ENCODE measurements at regions not wholly inside any gene's neighbourhood (a gene's known extent, or its start where the extent isn't known, plus 50 kb on each side); places are given as distances from the start of the nearest gene placed in this dataset.

GRCh38 chr13:27847669-27848068 is 55.4 kb downstream of the GSX1 start:
- DNase-seq (ENCODE audit: low spot score): no peak
- TF ChIP-seq, protein P1, sequence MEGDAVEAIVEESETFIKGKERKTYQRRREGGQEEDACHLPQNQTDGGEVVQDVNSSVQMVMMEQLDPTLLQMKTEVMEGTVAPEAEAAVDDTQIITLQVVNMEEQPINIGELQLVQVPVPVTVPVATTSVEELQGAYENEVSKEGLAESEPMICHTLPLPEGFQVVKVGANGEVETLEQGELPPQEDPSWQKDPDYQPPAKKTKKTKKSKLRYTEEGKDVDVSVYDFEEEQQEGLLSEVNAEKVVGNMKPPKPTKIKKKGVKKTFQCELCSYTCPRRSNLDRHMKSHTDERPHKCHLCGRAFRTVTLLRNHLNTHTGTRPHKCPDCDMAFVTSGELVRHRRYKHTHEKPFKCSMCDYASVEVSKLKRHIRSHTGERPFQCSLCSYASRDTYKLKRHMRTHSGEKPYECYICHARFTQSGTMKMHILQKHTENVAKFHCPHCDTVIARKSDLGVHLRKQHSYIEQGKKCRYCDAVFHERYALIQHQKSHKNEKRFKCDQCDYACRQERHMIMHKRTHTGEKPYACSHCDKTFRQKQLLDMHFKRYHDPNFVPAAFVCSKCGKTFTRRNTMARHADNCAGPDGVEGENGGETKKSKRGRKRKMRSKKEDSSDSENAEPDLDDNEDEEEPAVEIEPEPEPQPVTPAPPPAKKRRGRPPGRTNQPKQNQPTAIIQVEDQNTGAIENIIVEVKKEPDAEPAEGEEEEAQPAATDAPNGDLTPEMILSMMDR (IDR thresholded peaks at IDR 0.05; ENCODE audit: extremely low read depth, missing control alignments): no peak

DNA sequence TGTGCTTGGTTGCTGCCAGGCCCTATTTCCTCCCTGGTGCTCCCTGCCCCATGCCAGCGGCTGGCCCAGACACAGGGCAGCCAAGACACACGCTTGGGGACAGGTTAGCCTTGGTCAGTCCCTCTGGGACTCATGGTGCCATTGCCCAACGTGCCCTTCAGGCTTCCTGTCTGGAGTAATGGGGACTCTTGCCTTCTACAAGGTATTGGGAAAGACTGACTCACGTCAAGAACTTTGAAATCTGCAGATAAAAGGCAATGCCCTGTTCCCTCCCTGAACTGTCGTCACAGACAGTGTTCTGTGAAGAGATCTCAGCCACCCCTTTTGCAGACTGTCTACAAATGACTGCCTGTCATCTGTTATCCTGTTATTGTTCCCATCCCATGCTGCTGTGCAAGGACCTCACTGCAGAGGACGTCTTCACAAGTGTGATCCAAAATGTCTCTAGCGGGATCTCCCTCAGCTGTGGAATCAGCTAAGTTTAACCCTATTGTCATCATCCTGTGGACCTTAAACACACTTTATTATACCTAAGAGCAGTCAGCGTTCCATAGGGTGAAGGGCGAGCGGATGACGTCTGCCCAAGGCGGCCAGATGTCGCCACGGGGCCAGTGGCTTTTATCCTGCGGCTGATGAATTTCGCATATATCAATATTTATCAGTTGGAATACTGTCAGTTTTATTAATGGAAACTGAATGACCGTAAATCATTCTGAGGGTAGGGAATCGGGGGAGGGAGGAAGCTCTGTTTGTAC is 59.0 kb downstream of the GSX1 start:
- DNase-seq (ENCODE audit: low spot score): no peak
- TF ChIP-seq, protein P1 (IDR thresholded peaks at IDR 0.05; ENCODE audit: extremely low read depth, missing control alignments): no peak

DNA sequence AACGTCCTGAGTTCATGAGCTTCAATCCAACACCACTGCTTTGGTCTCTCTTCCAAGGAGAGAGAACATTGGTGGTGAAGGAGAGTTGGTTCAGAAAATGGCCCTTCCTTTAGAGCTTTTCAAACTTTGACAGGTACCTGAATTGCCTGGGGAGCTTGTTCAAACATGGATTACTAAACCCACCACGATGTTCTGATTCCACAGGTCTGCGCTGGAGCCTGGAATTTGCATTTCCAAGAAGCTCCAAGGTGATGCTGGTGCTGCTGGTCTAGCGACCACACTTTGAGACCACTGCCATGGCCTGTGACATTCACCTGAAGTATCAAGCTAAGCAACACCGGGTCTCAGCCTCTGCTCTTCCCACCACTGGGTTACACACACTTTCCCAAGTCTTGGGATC is 60.2 kb downstream of the GSX1 start:
- TF ChIP-seq, protein P1 (IDR thresholded peaks at IDR 0.05; ENCODE audit: extremely low read depth, missing control alignments): no peak
- no peak for DNase-seq (ENCODE audit: low spot score)

GRCh38 chr13:27853335-27853734 is 61.1 kb downstream of the GSX1 start:
- TF ChIP-seq, protein P1 (IDR thresholded peaks at IDR 0.05; ENCODE audit: extremely low read depth, missing control alignments): no peak
- DNase-seq (ENCODE audit: low spot score): no peak

- TF ChIP-seq, protein P1 (IDR thresholded peaks at IDR 0.05; ENCODE audit: extremely low read depth, missing control alignments): no peak
These were observed 61.6 kb downstream of the GSX1 start for GRCh38 chr13:27853861-27854260.

GRCh38 chr13:27854606-27855005 is 62.3 kb downstream of the GSX1 start:
- TF ChIP-seq, protein P1 (IDR thresholded peaks at IDR 0.05; ENCODE audit: extremely low read depth, missing control alignments): no peak
- DNase-seq (ENCODE audit: low spot score): no peak

More at GRCh38 chr13:27853861-27854260, 61.6 kb downstream of the GSX1 start:
- no peak for DNase-seq (ENCODE audit: low spot score)

DNA sequence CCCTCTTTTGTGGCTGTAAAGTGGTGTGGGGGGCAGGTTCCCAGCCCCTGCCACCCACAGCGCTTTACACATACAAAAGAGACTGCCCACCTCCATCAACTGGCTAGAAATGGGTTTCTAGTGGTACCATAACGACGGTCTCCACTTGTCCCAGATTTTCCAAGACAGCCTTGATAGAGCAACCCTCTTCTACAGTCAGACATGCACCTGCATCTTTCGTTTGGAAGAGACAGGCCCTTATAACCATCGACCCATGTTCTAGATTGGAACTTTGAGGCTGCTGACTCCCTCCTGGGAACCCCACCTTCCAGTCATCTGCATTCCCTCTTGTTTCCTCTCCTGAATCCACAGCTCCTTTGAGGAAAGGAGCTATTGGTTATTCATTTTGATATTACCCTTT is 63.1 kb downstream of the GSX1 start:
- DNase-seq (ENCODE audit: low spot score): no peak
- TF ChIP-seq, protein P1 (IDR thresholded peaks at IDR 0.05; ENCODE audit: extremely low read depth, missing control alignments): no peak
